ENCODE measurements at regions not wholly inside any gene's neighbourhood (a gene's known extent, or its start where the extent isn't known, plus 50 kb on each side); places are given as distances from the start of the nearest gene placed in this dataset.
"Not testable (repeated sequence)": the region's sequence is repeated elsewhere in the genome, so short reads cannot be mapped to it uniquely, and the experiment has no call there.

DNA sequence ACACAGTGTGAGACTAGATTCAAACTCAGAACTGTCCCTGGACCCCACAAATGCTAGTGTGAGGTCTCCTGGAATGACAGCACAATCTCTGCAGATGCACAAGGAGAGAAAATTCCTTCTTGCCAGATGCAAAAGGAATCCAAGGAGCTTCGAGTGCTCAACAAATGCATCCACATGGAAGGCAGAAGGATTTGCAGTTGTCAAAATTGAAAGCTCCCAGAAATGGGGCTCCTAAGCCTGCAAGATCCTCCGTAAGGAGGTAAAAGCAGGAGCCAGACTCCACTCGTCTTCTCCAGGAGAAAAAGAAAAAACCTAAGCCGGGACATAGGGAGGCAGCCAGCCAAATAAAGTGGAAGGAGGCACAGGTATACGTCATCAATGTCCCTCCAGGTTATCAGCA, 355.0 kb upstream of the KLHL29 start:
- in situ Hi-C loops (cut with HindIII; ENCODE audit: low pct_unique_long_range_greater_than_20kb, low sequenced_read_pairs) = no loop called here
- no peak for DNase-seq (ENCODE audit: low read depth)

DNA sequence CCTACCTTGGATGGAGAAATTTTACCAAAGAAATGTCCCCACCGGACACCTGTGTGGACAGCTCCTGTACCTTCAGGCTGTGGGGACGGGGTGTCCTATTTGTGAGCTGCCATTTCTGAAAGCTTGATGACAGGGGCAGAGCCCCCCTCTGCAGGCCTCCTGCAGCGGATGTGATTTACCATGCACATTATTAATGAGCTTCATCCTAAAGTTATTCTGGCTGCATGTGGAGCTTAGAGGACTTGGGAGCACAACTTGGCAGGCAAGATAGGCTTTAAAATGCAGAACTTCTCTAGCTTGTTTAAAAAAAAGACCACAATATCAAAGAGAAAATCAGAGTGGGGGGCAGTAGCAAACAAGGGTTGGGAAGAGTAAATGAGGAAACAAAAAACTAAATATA, 350.0 kb upstream of the KLHL29 start:
- in situ Hi-C loops (cut with HindIII; ENCODE audit: low pct_unique_long_range_greater_than_20kb, low sequenced_read_pairs) = no loop called here
- no peak for DNase-seq (ENCODE audit: low read depth)

DNA sequence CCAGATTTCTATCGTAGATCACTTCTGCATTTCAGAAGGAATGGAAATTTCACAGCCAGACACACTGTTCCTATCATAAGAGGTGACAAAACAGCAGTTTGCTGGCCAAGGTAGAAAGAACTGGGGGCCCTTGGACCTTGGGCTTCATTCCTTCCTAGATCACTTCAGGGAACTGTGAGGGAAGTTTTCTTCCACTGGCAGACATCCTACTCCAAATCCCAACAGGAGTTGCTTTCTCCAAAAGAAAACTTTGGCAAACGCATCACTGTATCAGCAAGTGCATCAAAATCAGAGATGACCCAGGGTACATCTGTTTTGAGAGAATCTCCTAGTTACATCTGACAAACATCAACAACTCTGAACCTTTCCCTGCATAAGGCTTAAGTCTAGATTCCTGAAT, 348.4 kb upstream of the KLHL29 start:
- in situ Hi-C loops (cut with HindIII; ENCODE audit: low pct_unique_long_range_greater_than_20kb, low sequenced_read_pairs) = no loop called here
- DNase-seq (ENCODE audit: low read depth) = no peak

DNA sequence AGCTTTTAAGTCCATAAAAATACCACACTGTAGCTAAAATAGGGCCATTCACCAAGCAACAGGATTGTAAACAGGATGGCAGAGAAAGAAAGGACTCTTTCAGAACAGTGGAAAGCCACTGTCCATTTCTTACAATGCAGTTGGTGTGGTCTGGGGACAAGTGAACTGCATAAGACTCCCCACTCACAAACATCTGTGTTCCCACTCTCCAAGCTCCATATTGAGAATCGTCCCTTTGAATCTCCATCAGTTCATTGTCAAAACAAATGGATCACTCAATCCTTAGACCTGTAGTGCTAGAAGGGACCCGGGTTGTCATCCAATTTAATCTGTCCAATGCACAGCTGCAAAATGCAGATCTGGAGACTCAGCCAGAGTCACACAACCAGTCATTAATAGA, 347.4 kb upstream of the KLHL29 start:
- DNase-seq (ENCODE audit: low read depth) = no peak
- in situ Hi-C loops (cut with HindIII; ENCODE audit: low pct_unique_long_range_greater_than_20kb, low sequenced_read_pairs) = no loop called here

DNA sequence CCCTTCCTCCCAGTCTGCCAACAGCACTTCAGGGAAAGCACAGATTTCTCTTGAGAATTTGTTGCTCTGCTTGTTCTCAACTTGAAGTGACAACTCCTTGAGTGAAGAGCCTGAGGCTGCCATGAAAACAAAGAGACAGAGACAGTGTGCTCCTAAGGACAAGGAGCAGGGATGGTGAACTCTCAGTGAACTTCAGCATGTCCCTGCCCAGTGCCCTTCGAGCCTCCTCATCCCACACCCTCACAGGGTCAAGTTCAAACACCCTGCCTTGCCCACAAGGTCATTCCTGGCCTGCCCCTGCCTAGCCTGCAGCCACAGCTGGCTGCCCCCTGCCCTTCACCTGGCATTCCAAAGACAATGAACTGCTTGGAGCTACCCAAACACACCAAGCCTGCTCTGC, 343.5 kb upstream of the KLHL29 start:
- no peak for DNase-seq (ENCODE audit: low read depth)
- in situ Hi-C loops (cut with HindIII; ENCODE audit: low pct_unique_long_range_greater_than_20kb, low sequenced_read_pairs) = no loop called here

DNA sequence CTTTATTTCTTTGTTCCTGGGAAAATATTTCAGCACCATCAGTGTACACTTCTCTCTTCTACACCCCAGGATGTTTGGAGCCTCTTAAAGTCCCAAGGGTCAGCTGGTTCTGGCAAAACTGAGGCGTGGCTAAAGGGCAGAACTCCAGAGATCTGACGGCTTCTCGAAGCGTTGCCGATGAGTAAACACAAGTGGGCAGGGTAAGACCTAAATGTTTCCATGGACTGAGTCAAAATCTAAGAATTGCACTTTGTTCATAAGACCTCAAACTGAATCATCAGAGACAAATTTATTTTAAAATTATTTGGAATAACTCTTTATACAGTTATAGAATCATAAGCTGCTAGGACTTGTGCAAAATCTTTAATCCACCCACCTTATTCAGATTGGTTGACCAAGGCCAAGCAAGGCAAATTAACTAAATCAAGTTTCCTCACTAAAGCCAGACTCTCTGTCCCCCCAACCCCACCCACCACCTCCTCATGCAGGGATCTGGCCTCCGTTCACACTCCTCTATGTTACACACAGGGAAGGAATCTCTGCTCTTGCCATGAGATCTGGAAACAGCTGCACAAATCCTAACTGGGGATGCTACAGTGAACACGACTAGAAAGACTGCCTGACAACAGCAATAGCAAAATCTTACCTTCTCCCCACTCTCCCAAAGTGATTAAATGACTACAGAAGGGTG, 342.6 kb upstream of the KLHL29 start:
- DNase-seq (ENCODE audit: low read depth) = no peak
- in situ Hi-C loops (cut with HindIII; ENCODE audit: low pct_unique_long_range_greater_than_20kb, low sequenced_read_pairs) = no loop called here

DNA sequence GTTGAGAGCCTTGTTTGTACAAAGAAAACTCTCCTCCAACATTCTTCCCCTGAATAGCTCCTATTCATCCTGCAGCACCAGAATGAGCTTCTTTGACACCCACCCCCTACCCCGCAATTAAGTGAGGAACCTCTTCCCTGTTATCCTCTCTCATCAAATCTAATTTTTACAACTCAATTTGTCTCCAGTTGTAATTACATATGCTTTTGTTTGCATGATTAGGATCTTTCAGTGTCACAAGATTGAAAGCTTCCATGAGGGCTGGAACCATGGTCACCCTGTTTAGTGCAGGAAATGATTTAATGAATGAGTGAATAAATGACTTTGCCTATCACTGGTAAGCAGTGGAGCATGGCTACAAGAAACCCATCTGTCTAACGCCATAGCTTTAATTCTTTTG, 334.6 kb upstream of the KLHL29 start:
- in situ Hi-C loops (cut with HindIII; ENCODE audit: low pct_unique_long_range_greater_than_20kb, low sequenced_read_pairs) = no loop called here
- no peak for DNase-seq (ENCODE audit: low read depth)

DNA sequence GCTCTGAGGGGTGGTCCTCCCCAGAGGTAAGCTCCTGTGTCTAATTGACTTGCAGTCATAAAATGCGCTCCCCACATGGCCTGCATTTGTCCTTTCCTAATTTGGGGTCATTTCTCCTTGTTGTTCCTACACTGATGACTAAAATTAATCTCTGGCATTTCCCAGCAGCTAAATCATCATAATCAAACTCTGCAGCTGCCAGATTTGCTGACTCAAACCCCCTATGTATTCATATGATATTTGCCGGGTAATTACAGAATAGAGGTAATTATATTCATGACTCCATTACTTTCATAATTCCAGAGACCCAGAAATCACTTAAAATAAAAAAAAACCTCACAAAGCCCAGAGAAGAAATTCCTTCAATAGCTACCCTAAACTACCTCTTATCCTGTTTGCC, 331.4 kb upstream of the KLHL29 start:
- in situ Hi-C loops (cut with HindIII; ENCODE audit: low pct_unique_long_range_greater_than_20kb, low sequenced_read_pairs) = no loop called here
- DNase-seq (ENCODE audit: low read depth) = no peak

DNA sequence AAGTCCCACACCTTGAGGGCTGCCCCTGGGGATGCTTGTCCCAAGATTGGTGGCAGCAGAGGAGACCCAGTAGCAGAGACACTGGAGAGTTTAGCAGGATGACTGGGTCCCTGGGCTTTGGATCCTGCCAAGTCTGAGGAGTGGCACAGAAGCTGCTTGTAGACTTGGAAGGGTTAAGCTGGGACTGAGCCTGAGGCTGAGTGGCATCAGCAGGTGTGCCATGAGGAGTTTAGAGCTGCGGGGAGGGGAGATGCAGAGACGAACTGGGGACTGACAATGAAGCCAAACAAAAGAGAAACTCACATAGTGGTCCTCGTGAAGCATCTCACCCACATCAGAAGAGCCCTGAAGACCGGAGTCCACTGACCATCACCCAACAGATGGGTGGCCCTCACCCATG, 329.7 kb upstream of the KLHL29 start:
- in situ Hi-C loops (cut with HindIII; ENCODE audit: low pct_unique_long_range_greater_than_20kb, low sequenced_read_pairs) = no loop called here
- no peak for DNase-seq (ENCODE audit: low read depth)

DNA sequence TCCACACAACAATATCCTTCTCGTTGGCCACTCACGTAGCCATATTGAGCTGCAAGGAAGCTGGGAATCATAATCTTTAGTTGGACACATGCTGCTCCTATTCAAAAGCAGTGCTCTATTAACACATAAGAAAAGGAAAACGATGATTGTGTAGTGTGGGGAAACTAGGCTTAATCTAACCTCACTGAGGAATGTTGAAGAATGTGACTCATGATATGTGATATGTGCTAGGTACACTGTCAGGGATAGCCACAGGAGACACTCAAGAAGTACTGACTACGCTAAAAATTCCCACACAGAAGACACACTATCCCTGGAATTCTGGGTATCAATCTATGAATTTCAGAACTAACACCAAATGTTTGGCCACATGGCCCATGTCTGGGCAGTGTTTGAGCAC, 328.1 kb upstream of the KLHL29 start:
- in situ Hi-C loops (cut with HindIII; ENCODE audit: low pct_unique_long_range_greater_than_20kb, low sequenced_read_pairs); DNase-seq (ENCODE audit: low read depth): not testable (repeated sequence)

DNA sequence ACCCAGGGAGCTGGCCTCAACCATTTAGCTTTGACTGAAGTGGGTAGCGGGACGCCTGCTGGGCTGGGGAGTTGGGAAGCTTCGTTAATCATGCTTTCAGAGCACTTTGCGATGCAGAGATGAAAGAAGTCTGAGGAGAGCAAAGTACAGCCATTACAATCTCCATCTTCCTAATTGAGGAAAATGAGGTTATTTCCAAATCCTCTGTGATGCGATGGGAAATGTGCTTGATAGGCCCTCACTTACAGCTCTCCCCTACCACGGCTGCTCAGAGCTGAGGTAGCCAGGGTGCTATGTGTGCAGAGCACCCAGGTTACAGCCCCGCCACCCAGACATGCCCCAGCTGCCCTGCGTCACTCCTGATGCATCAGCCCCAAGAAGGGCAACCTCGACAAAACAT, 326.5 kb upstream of the KLHL29 start:
- DNase-seq (ENCODE audit: low read depth) = no peak
- in situ Hi-C loops (cut with HindIII; ENCODE audit: low pct_unique_long_range_greater_than_20kb, low sequenced_read_pairs) = no loop called here

DNA sequence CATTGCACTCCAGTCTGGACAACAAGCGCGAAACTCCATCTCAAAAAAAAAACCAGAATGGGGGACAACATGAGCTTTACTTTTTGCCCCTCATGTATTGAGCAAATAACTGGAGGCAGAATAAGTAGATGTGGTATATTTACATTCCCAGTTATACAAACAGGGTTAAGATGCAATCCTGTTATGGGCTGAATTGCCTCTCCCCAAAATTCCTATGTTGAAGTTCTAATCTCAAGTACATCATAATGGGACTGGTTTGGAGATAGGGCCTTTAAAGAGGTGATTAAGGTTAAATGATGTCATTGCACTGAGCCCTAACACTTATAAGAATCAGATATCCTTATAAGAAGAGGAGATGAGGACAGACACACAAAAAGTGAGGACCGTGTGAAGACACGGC, 319.8 kb upstream of the KLHL29 start:
- DNase-seq (ENCODE audit: low read depth) = no peak
- in situ Hi-C loops (cut with HindIII; ENCODE audit: low pct_unique_long_range_greater_than_20kb, low sequenced_read_pairs) = no loop called here

DNA sequence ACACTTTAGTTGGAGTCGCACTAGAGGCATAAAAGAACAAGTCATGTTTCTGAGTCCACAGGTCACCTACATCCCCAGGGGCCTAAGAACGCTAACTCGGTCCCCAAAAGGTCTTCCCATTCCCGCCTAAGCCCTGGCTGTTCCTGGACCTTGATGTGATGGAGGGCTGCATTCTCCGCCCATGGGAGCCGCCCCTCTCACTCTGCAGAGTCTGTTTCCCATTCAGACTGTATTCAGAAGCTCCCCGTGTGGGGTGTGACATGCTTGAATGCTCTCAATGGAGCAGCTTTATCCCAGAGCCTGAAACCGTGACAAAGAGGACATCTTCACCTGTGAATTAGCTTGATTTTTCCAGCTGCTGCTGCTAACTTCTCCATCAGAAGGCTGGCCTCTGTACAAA, 319.0 kb upstream of the KLHL29 start:
- in situ Hi-C loops (cut with HindIII; ENCODE audit: low pct_unique_long_range_greater_than_20kb, low sequenced_read_pairs) = no loop called here
- DNase-seq (ENCODE audit: low read depth) = no peak

DNA sequence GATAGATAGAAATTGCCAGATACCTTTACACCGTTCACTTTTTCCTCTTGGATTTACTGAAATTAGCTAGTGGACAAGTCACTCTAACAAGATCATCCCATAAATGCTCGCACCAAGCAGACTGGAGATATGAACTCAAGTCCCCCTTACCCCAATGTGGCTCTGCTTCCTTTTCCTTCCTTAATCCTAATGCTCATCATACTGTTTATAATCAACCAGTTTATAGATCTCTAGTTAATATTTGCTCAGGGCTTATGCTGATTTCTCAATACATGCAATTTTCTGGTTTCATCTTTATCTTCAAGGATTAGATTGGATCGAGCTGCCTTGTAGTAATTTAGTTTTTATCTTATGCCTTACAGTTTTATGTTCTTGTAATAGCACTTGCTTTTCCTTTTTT, 318.3 kb upstream of the KLHL29 start:
- in situ Hi-C loops (cut with HindIII; ENCODE audit: low pct_unique_long_range_greater_than_20kb, low sequenced_read_pairs) = no loop called here
- no peak for DNase-seq (ENCODE audit: low read depth)

DNA sequence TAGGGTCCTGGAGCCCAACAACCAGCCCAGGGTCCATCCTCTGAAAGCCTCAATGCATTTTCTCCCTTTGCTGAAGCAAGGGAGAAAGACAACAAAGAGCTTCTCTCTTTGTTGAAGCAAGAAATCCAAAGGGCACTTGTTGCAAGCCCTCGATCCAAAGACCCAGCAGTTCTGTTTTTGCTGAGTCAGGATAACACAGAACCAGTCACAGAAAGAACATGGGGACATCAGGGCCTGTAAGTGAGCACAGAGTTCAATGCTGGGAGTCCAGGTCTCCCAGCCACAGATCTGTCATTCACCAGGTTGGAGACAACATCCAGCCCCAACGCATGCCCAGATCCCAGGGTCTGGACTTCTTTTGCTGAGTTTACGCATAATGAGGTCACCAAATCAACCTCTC, 315.8 kb upstream of the KLHL29 start:
- in situ Hi-C loops (cut with HindIII; ENCODE audit: low pct_unique_long_range_greater_than_20kb, low sequenced_read_pairs) = no loop called here
- no peak for DNase-seq (ENCODE audit: low read depth)

DNA sequence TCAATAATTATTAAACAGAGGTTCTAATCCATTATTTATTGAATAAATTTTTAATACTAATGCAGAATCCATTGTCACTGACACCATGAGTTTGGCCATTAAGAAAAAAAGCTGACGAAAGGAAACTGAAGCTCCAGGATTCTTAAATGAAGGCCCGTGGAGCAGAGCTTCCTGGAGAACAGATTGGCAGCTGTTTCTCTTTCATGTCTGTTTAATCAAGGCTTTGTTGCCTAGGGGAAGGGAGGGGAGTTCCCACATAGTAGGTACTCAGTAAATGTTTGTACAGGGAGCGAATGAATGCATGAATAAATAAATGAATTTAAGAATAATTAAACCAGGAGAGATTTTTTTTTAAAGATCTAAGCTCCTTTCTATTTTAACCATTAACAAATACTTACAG, 315.1 kb upstream of the KLHL29 start:
- DNase-seq (ENCODE audit: low read depth) = peak; percentile 7
- in situ Hi-C loops (cut with HindIII; ENCODE audit: low pct_unique_long_range_greater_than_20kb, low sequenced_read_pairs) = no loop called here

DNA sequence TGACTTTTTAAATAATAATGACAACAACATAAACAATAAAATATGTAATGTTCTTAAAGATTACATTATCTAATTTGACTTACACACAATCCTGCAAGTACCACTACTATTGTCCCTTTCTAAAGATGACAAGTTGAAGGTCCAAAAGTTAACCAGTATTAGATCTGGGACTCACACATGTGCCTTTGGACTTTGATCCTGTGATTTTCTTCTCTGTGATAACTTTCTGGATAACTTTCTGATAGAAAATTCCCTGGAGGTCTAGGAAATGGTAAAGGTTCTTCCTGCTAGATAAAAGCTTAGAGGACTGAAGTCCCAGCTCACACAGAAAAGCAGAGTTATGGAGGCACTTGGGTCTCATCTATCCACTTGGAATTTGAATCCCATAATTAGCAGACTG, 311.9 kb upstream of the KLHL29 start:
- in situ Hi-C loops (cut with HindIII; ENCODE audit: low pct_unique_long_range_greater_than_20kb, low sequenced_read_pairs) = no loop called here
- DNase-seq (ENCODE audit: low read depth) = no peak

DNA sequence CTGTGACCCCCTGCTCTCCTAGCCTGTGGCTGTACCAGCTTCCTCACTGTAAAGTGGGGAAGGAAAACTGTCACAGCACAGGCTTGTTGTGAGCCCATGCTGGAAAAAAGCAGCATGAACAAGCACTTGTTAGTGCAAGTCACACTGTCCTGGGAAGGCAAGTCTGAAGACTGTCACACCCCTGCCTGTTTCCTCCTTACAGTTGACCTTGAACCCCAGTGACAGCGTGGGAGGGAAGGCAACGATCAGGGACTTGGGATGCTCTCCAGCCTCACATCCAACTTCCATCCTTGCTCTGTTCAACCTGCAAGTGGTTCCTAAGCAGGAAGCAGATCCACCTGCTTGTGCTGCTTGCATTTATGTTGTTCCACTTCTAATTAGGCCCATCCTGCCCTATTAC, 311.3 kb upstream of the KLHL29 start:
- in situ Hi-C loops (cut with HindIII; ENCODE audit: low pct_unique_long_range_greater_than_20kb, low sequenced_read_pairs) = no loop called here
- no peak for DNase-seq (ENCODE audit: low read depth)

DNA sequence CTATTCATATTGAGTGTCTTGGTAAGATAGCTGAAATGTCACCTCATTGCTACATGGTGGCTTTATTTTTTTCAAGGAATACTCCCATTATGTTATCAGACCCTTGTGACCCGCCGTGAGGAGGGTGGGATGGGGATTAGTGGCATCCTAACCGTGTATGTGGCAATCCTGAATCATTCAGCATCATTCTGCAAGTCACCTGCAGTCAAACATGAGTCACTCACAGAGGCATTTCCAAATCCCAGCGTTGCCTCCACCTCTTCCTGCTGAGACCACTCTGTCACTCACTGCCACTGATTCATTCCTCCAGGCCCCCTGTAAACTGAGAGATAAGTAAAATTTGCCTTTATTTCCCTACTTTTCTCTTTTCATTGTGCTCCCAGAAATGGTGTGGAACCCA, 307.4 kb upstream of the KLHL29 start:
- in situ Hi-C loops (cut with HindIII; ENCODE audit: low pct_unique_long_range_greater_than_20kb, low sequenced_read_pairs) = no loop called here
- DNase-seq (ENCODE audit: low read depth) = no peak

DNA sequence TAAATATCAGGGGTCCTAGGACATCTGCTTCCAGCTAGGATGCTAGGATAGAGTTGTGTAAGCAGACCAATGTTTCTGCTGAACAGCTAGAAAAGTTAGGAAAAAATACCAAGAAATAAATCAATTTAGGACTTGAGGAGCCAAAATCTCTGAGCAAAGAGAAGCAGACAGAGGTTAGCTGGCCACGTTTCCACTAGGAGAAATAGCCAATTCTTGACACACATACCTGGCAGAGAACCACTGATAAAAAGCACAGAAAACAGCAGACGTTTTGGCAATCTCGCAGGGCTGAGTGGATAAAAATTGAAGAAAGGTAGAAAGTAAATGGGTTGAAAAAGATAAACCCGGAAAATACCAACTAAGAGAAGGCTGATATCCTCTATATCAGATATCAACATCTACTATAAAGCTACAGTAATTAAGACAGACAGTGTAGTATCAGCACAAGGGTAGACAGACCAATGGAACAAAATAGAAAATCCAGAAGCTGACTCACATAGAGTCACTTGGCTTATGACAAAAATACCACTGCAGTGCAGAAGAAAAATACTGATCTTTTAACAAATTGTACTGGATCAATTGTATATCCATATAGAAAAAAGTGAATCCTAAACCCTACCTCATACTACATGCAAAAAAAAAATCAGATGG, 306.1 kb upstream of the KLHL29 start:
- in situ Hi-C loops (cut with HindIII; ENCODE audit: low pct_unique_long_range_greater_than_20kb, low sequenced_read_pairs) = no loop called here
- no peak for DNase-seq (ENCODE audit: low read depth)
